Keratinocyte (primary cell): ENCODE measurements at regions not wholly inside any gene's neighbourhood (a gene's known extent, or its start where the extent isn't known, plus 50 kb on each side); places are given as distances from the start of the nearest gene placed in this dataset.

Experiments
- EZH2 ChIP-seq: IDR thresholded peaks from one replicate; pipeline ENCODE4 v1.6.1; 2012; ENCODE audit warnings: inconsistent platforms, mild to moderate bottlenecking, low read length, moderate library complexity
- TF ChIP-seq, protein P1 (sequence below), 3 experiments: IDR thresholded peaks in 1 of 3; conservative IDR thresholded peaks in 1 of 3; optimal IDR thresholded peaks in 1 of 3; 2 replicates in 2 of 3; 3 replicates in 1 of 3; pipeline versions ENCODE3 to v1.5.1; 2011; ENCODE audit warnings: low read length in 3 of 3, mild to moderate bottlenecking in 3 of 3, moderate library complexity in 2 of 3, control low read depth in 1 of 3, inconsistent platforms in 1 of 3; ENCODE audit not compliant: insufficient read depth in 2 of 3; ENCODE audit errors: extremely low read depth in 1 of 3

DNA sequence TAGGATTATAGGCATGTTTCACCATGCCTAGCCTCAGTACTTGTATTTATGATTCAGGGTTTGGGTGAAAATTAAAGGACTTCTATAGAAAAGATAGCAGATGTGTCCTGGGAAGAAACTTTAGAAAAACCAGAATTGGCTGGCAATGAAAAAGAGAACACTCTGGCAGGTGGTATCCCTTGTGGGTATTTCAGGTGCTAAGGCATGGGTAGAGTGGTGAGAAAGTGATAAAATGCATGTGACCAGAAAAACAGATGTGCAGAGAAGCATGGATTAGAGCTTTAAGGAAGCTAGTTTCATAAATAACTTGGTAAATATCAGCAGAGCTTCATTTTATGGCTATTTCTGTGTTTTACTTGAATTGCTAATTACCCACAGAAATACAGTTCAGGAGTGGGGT lies 622.2 kb downstream of the DOK5 start:
- TF ChIP-seq, protein P1, sequence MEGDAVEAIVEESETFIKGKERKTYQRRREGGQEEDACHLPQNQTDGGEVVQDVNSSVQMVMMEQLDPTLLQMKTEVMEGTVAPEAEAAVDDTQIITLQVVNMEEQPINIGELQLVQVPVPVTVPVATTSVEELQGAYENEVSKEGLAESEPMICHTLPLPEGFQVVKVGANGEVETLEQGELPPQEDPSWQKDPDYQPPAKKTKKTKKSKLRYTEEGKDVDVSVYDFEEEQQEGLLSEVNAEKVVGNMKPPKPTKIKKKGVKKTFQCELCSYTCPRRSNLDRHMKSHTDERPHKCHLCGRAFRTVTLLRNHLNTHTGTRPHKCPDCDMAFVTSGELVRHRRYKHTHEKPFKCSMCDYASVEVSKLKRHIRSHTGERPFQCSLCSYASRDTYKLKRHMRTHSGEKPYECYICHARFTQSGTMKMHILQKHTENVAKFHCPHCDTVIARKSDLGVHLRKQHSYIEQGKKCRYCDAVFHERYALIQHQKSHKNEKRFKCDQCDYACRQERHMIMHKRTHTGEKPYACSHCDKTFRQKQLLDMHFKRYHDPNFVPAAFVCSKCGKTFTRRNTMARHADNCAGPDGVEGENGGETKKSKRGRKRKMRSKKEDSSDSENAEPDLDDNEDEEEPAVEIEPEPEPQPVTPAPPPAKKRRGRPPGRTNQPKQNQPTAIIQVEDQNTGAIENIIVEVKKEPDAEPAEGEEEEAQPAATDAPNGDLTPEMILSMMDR (optimal IDR thresholded peaks at IDR 0.05 in 1 of 3, IDR thresholded peaks at IDR 0.05 in 1 of 3, conservative IDR thresholded peaks at IDR 0.05 in 1 of 3; ENCODE audit: extremely low read depth in 1 of 3, insufficient read depth in 2 of 3, low read length in 3 of 3): no peak
- TF ChIP-seq EZH2: no peak
